Left ventricle myocardium inferior (tissue), 1 donor: ENCODE measurements at regions not wholly inside any gene's neighbourhood (a gene's known extent, or its start where the extent isn't known, plus 50 kb on each side); places are given as distances from the start of the nearest gene placed in this dataset.

ENCODE experiments used
- DNase-seq: peaks from one replicate; pipeline ENCODE4 v3.0.0-alpha.2; 2020
- H3K27ac ChIP-seq: fragments of 200-600 bp; replicated peaks from 2 replicates; pipeline ENCODE4 v1.8.0; 2021
- H3K27me3 ChIP-seq: fragments of 200-600 bp; 2 replicates; pipeline ENCODE4 v1.8.0; 2021; ENCODE audit warnings: low read depth
- H3K36me3 ChIP-seq: fragments of 200-600 bp; 2 replicates; pipeline ENCODE4 v1.8.0; 2021
- H3K4me1 ChIP-seq: fragments of 200-600 bp; 2 replicates; pipeline ENCODE4 v1.8.0; 2021
- H3K4me3 ChIP-seq: fragments of 200-600 bp; 2 replicates; pipeline ENCODE4 v1.8.0; 2021; ENCODE audit warnings: mild to moderate bottlenecking, moderate library complexity
- H3K9me3 ChIP-seq: fragments of 200-600 bp; replicated peaks from 2 replicates; pipeline ENCODE4 v1.8.0; 2021
- intact Hi-C: fragments of 100-400 bp; cut with micrococcal nuclease; formaldehyde crosslinking; loops from one replicate; pipeline ENCODE4 v1.11.0; 2022
- TF ChIP-seq, protein P1 (sequence below): fragments of 200-600 bp; IDR thresholded peaks from 2 replicates; pipeline ENCODE4 v1.8.0; 2021; ENCODE audit warnings: antibody characterized with exemption, mild to moderate bottlenecking, borderline replicate concordance
- donor health status: DM: no; HTN: yes; CAD: no; lungs with severe emphysema.

DNA sequence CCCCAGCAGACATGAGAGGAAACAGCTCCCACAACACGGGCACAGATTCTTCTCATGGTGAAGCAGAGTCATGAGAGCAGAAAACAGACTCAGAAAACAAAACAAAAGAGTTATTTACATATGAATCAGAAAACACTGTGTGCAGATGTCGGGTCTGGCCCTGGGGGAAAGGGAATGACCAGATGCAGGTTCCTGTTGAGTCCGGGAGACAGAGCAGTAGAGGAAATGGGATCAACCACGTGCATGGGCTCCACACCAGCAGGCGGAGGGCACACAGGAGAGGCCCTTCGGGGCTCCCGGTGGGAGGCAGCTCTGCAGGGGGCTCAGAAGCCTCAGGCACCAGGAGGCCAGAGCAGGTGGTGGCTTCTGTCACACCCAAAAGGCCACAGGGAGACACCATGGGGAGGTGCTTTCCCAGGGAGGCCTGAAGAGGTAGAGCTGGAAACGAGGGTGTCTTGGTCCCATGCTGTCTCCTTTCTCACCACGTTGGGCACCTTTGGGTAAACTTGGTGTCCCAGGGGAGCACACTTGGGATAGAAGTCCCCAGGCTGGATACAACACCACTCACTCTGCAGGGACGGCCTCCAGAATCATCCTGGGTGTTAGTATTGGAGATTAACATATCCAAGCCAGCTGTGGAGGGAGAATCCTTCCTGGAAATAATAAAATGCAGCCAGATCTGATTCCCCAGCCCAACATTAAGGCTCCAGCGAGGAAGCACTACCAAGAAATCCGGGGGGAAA is 764.7 kb downstream of the BRD1 start:
- no peaks in the 10 kb centered on the region for H3K4me1 ChIP-seq
- TF ChIP-seq, protein P1, sequence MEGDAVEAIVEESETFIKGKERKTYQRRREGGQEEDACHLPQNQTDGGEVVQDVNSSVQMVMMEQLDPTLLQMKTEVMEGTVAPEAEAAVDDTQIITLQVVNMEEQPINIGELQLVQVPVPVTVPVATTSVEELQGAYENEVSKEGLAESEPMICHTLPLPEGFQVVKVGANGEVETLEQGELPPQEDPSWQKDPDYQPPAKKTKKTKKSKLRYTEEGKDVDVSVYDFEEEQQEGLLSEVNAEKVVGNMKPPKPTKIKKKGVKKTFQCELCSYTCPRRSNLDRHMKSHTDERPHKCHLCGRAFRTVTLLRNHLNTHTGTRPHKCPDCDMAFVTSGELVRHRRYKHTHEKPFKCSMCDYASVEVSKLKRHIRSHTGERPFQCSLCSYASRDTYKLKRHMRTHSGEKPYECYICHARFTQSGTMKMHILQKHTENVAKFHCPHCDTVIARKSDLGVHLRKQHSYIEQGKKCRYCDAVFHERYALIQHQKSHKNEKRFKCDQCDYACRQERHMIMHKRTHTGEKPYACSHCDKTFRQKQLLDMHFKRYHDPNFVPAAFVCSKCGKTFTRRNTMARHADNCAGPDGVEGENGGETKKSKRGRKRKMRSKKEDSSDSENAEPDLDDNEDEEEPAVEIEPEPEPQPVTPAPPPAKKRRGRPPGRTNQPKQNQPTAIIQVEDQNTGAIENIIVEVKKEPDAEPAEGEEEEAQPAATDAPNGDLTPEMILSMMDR, result no peak
- H3K27me3 ChIP-seq, result peaks cover 93% of the 10 kb centered on the region
- intact Hi-C loops, result no loop called here
- H3K9me3 ChIP-seq, result no peaks in the 10 kb centered on the region
- DNase-seq, result no peak
- H3K4me3 ChIP-seq, result no peak overlapping the region
- H3K27ac ChIP-seq, result no peak overlapping the region
- H3K36me3 ChIP-seq, result no peaks in the 10 kb centered on the region

DNA sequence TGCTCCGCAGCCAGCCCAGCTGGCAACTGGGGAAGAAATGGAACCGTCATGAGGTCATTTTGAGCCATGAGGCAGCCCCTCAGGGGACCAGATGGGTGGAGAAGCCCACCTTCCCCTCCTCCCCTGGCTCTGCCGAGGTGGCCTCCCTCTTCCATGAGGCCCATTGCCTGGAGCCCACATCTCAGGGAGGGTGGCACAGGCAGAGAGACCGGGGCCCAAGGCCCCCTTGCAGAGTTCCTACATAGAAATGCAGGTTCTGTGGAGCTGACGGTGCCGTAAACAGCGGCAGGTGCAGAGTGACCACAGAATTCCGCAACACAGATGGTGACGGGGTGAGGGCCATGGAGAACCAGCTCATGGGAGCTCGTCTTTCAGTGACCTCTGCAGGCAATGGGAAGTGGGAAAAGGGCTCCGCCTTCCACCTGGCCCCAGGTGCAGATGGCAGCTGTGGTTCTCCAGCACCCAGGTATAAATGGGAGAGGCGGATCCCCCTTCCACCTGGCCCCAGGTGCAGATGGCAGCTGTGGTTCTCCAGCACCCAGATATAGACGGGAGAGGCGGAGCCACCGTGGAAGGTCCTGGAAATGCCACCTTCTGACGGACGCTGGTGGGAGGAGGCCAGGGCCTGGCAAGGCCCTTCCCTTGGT is 765.4 kb downstream of the BRD1 start:
- Histone ChIP-seq H3K4me3 (no peak overlapping the region), H3K36me3 (no peaks in the 10 kb centered on the region), H3K4me1 (no peaks in the 10 kb centered on the region), H3K27me3 (peaks cover 94% of the 10 kb centered on the region), H3K27ac (no peak overlapping the region), H3K9me3 (no peaks in the 10 kb centered on the region)
- TF ChIP-seq, protein P1, result no peak
- no peak for DNase-seq
- intact Hi-C loops, result no loop called here

DNA sequence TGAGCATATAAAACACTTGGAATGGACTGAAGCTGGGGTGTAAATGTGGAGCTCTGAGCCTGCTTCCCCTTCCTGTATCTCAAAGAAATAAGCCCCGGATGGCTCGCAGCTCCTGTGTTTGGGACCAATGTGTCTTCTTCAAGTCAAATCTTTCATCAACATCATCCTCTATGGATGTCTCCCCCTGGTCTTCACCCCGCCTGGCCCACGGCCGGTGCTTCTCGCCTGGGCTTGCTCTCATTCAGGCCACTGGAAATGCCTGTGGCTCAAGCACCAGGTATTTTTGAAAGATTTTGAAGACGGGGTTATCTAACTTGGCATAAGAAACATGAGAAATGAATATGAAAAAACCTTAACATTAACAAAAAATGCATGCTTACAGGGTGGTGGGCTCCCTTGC is 769.8 kb downstream of the BRD1 start:
- intact Hi-C loops, result no loop called here
- TF ChIP-seq, protein P1, result no peak
- peaks cover 88% of the 10 kb centered on the region for H3K27me3 ChIP-seq
- no peak overlapping the region for H3K4me3 ChIP-seq
- no peaks in the 10 kb centered on the region for H3K36me3 ChIP-seq
- DNase-seq, result no peak
- no peak overlapping the region for H3K27ac ChIP-seq
- H3K9me3 ChIP-seq, result no peaks in the 10 kb centered on the region
- H3K4me1 ChIP-seq, result no peaks in the 10 kb centered on the region

DNA sequence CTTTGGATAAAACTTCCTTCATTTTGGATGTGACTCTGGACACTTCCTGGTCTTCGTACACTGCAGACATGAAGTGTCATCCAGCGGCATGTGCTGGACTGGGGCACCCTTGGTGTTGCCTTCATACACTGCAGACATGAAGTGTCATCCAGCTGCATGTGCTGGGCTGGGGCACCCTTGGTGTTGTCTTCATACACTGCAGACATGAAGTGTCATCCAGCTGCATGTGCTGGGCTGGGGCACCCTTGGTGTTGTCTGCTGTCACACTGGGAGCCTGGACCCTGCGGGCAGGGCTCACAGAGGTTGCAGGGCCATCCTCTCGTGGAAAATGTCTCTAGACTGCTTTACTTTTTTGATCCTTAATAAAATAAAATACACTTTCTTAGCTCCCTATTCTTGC is 771.4 kb downstream of the BRD1 start:
- TF ChIP-seq, protein P1, result no peak
- intact Hi-C loops, result no loop called here
- Histone ChIP-seq H3K4me1 (no peaks in the 10 kb centered on the region), H3K36me3 (no peaks in the 10 kb centered on the region), H3K27me3 (peaks cover 88% of the 10 kb centered on the region), H3K27ac (no peak overlapping the region), H3K9me3 (no peaks in the 10 kb centered on the region), H3K4me3 (no peak overlapping the region)
- DNase-seq, result no peak

DNA sequence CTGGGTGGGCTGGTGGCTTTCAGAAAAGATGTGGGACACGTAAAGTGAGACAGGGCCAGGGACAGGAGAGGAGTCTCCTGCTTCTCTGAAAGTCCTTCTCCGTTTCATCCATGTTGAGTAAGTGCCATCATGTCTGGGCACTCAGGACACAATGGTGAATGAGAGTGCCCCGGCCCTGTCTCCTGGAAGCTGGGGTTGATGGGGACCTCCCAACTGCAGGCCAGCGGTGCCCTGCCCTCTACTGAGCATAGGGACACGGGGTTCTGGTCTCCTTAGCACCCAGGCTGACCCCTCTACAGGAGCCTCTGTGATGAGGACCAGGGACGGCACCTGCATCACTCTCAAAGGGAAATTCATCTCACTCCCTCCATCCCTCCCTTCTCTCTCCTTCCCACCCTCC is 772.3 kb downstream of the BRD1 start:
- TF ChIP-seq, protein P1, result no peak
- no peak overlapping the region for H3K4me3 ChIP-seq
- DNase-seq, result no peak
- H3K36me3 ChIP-seq, result no peaks in the 10 kb centered on the region
- H3K9me3 ChIP-seq, result no peaks in the 10 kb centered on the region
- H3K27me3 ChIP-seq, result peaks cover 81% of the 10 kb centered on the region
- H3K27ac ChIP-seq, result no peak overlapping the region
- intact Hi-C loops, result no loop called here
- H3K4me1 ChIP-seq, result no peaks in the 10 kb centered on the region
